ENCODE measurements at regions not wholly inside any gene's neighbourhood (a gene's known extent, or its start where the extent isn't known, plus 50 kb on each side); places are given as distances from the start of the nearest gene placed in this dataset.
A peak's percentile ranks its signal among the peaks of the same experiment; 100 is the strongest.

DNA sequence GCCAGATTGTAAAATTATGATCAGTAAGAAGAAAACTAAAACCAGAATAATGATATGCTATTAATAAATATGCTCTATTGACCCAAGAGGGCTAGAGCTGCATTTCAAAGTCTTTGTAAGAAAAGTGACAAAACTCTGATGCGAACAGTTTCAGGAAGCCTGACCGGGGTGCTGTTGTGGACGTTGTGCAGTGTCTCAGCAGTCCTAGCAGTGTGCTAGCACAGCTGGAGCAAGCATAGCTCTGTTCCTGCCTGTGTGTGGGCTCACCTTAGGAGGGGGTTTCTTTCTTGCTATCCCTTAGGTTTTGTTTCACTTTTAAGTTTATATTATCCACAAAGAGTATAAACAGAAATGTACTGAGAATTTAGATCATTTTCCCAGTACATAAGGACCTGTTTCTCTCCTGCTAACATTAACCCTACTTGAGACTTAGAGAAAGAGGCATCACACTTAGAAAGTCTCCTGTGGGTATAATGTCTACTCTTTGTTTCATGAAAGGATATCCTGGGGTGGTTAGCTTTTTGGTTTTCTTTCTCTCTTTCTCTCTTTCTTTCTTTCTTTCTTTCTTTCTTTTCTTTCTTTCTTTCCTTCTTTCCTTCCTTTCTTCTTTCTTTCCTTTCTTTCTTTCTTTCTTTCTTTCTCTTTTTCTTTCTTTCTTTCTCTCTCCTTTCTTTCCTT, 124.5 kb downstream of the TMEM182 start:
- H3K4me1 ChIP-seq, result peaks cover 0 to 7% (median 0%) of the 10 kb centered on the region in 6 donors
- no peak overlapping the region for H3K4me3 ChIP-seq
- H3K36me3 ChIP-seq, result no peaks in the 10 kb centered on the region
- 36 to 72% (median 53%) methylated on average over 3 of the region's 3 CpGs for WGBS, 5 donors
- no peak overlapping the region for H3K27ac ChIP-seq
- intact Hi-C loops (cut with DNase I; ENCODE audit: low total_unique reads), result no loop called here
- H3K9me3 ChIP-seq, result no peaks in the 10 kb centered on the region
- DNase-seq, result no peak
- TF ChIP-seq POLR2AphosphoS5 (IDR thresholded peaks at IDR 0.05) (no peak), POLR2A (IDR thresholded peaks at IDR 0.05) (no peak)
- TF ChIP-seq, protein P1, sequence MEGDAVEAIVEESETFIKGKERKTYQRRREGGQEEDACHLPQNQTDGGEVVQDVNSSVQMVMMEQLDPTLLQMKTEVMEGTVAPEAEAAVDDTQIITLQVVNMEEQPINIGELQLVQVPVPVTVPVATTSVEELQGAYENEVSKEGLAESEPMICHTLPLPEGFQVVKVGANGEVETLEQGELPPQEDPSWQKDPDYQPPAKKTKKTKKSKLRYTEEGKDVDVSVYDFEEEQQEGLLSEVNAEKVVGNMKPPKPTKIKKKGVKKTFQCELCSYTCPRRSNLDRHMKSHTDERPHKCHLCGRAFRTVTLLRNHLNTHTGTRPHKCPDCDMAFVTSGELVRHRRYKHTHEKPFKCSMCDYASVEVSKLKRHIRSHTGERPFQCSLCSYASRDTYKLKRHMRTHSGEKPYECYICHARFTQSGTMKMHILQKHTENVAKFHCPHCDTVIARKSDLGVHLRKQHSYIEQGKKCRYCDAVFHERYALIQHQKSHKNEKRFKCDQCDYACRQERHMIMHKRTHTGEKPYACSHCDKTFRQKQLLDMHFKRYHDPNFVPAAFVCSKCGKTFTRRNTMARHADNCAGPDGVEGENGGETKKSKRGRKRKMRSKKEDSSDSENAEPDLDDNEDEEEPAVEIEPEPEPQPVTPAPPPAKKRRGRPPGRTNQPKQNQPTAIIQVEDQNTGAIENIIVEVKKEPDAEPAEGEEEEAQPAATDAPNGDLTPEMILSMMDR (IDR thresholded peaks at IDR 0.05 in 8 of 11, conservative IDR thresholded peaks at IDR 0.05 in 3 of 11), result no peak
- H3K27me3 ChIP-seq (replicated peaks in 1 of 7), result no peaks in the 10 kb centered on the region

DNA sequence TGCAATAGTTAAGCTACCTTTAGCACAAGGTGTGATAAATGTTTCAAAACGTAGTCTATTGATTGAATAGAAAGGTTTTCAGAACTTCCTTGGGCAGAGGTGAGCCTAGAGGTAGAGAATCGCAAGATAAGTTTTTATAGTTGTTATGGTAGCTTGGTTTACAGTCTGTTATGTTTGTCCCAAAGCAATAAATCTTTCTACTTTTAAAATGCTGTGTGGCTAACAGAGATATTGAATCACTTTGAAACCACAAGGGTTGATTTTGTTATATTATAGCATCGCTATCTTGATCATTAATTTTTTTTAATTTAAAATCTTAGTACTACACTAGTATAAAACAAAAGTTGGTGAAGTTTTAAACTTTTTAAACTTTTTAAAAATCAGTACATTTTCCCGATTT, 126.7 kb downstream of the TMEM182 start:
- no peaks in the 10 kb centered on the region for H3K9me3 ChIP-seq
- WGBS, 5 donors, result 74 to 89% (median 78%) methylated on average over 4 of the region's 4 CpGs
- H3K27ac ChIP-seq, result no peak overlapping the region
- TF ChIP-seq POLR2AphosphoS5 (IDR thresholded peaks at IDR 0.05) (no peak), POLR2A (IDR thresholded peaks at IDR 0.05) (no peak)
- TF ChIP-seq, protein P1 (IDR thresholded peaks at IDR 0.05 in 8 of 11, conservative IDR thresholded peaks at IDR 0.05 in 3 of 11), result no peak
- H3K36me3 ChIP-seq, result no peaks in the 10 kb centered on the region
- no peak for DNase-seq
- peaks cover 0 to 7% (median 0%) of the 10 kb centered on the region in 6 donors for H3K4me1 ChIP-seq
- H3K4me3 ChIP-seq, result no peak overlapping the region
- H3K27me3 ChIP-seq (replicated peaks in 1 of 7), result no peaks in the 10 kb centered on the region
- intact Hi-C loops (cut with DNase I; ENCODE audit: low total_unique reads), result no loop called here

DNA sequence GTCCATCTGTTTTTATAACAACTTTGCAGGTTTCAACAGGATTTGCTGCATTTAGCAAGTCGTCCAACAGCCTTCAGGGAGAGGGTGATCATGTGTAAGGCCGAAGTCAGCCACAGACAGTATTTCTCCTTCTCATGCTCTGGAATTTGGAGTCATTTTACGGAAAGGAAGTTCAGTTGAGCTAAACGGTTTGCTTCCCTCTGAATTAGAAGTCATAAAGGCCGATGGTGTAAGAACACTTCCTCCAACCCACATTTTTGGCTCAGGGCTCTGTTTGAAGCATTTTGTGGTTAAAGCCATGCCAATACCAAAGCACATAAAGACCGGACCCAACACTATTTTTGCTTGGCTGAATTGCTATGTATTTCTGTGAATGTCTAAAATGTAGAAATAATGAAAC, 129.5 kb downstream of the TMEM182 start:
- Histone ChIP-seq H3K4me1 (peaks cover 0 to 7% (median 0%) of the 10 kb centered on the region in 6 donors), H3K9me3 (no peaks in the 10 kb centered on the region), H3K27ac (peak overlapping the region in 1 of 8 donors; percentile 11), H3K4me3 (no peak overlapping the region), H3K36me3 (no peaks in the 10 kb centered on the region), H3K27me3 (replicated peaks in 1 of 7) (no peaks in the 10 kb centered on the region)
- no peak for DNase-seq
- WGBS, 5 donors, result 12 to 14% (median 14%) methylated on average over 6 of the region's 6 CpGs
- TF ChIP-seq POLR2A (IDR thresholded peaks at IDR 0.05) (no peak), POLR2AphosphoS5 (IDR thresholded peaks at IDR 0.05) (no peak)
- TF ChIP-seq, protein P1 (IDR thresholded peaks at IDR 0.05 in 8 of 11, conservative IDR thresholded peaks at IDR 0.05 in 3 of 11), result no peak
- intact Hi-C loops (cut with DNase I; ENCODE audit: low total_unique reads), result no loop called here

DNA sequence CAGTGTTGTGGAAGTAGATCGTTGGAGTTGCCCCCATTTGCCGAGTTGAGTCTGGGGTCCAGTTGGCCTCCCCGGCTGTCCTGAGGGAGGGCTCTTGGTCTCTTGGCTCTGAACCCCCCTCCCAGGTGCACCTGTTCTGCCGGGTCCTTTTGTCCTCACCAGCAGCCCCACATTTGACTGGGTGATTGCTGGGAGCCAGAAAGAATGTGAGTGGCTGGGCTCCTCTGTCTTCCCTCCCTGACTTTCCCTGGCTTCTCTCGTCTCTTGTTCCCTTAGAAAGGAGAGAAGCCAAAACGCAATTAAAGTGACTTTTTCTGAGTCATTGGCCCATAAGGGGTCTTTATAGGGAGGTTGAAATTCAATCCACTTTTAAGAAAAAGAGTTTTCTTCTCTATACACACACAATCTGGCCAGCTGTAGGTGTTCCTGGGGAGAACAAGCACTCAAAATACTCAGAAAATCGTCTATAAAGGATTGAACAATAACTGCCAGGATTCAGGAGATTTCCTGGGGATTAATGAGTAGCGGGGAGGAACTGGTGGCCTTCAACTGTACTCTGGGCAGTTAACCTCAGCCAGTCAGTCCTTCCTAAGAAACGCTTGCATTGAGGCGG, 131.0 kb downstream of the TMEM182 start:
- peaks cover 0 to 7% (median 0%) of the 10 kb centered on the region in 6 donors for H3K4me1 ChIP-seq

More for the DNA sequence above, 131.0 kb downstream of the TMEM182 start:
- Histone ChIP-seq H3K4me3 (no peak overlapping the region), H3K9me3 (no peaks in the 10 kb centered on the region), H3K27me3 (replicated peaks in 1 of 7) (no peaks in the 10 kb centered on the region), H3K27ac (no peak overlapping the region), H3K36me3 (no peaks in the 10 kb centered on the region)
- 61 to 78% (median 71%) methylated on average over 10 of the region's 10 CpGs for WGBS, 5 donors
- no peak for TF ChIP-seq POLR2A (IDR thresholded peaks at IDR 0.05)
- TF ChIP-seq POLR2AphosphoS5 (IDR thresholded peaks at IDR 0.05), result no peak
- TF ChIP-seq, protein P1 (IDR thresholded peaks at IDR 0.05 in 8 of 11, conservative IDR thresholded peaks at IDR 0.05 in 3 of 11), result no peak
- intact Hi-C loops (cut with DNase I; ENCODE audit: low total_unique reads), result no loop called here
- no peak for DNase-seq
